ENCODE measurements at regions not wholly inside any gene's neighbourhood (a gene's known extent, or its start where the extent isn't known, plus 50 kb on each side); places are given as distances from the start of the nearest gene placed in this dataset.

GRCh38 chr9:28301281-28301680 lies 728.0 kb upstream of the C9orf72 start:
- TF ChIP-seq CTCF (IDR thresholded peaks at IDR 0.05), result no peak
- no peak for TF ChIP-seq POLR2A (IDR thresholded peaks at IDR 0.05)
- no peak for TF ChIP-seq EP300 (IDR thresholded peaks at IDR 0.05)
- no peak for DNase-seq
- Histone ChIP-seq H3K36me3 (no peaks in the 10 kb centered on the region), H3K27me3 (no peaks in the 10 kb centered on the region), H3K4me3 (no peak overlapping the region), H3K27ac (no peak overlapping the region), H3K9me3 (no peaks in the 10 kb centered on the region), H3K4me1 (ENCODE audit: insufficient read depth) (no peaks in the 10 kb centered on the region)
- intact Hi-C loops (cut with DNase I), result no loop called here

- DNase-seq, result no peak
- intact Hi-C loops (cut with DNase I), result no loop called here
- no peak overlapping the region for H3K27ac ChIP-seq
- H3K4me3 ChIP-seq, result no peak overlapping the region
- no peaks in the 10 kb centered on the region for H3K4me1 ChIP-seq (ENCODE audit: insufficient read depth)
- TF ChIP-seq POLR2A (IDR thresholded peaks at IDR 0.05), result no peak
- no peak for TF ChIP-seq CTCF (IDR thresholded peaks at IDR 0.05)
- no peak for TF ChIP-seq EP300 (IDR thresholded peaks at IDR 0.05)
- no peaks in the 10 kb centered on the region for H3K36me3 ChIP-seq
- no peaks in the 10 kb centered on the region for H3K9me3 ChIP-seq
- WGBS, 3 donors, result 76 to 87% (median 85%) methylated on average over 1 of the region's 1 CpG
- H3K27me3 ChIP-seq, result no peaks in the 10 kb centered on the region
Measured at GRCh38 chr9:28317745-28318144, 744.5 kb upstream of the C9orf72 start.

GRCh38 chr9:28318515-28318914 lies 745.2 kb upstream of the C9orf72 start:
- no peaks in the 10 kb centered on the region for H3K4me1 ChIP-seq (ENCODE audit: insufficient read depth)
- no peak overlapping the region for H3K27ac ChIP-seq
- no peak overlapping the region for H3K4me3 ChIP-seq
- no peaks in the 10 kb centered on the region for H3K9me3 ChIP-seq
- intact Hi-C loops (cut with DNase I), result no loop called here
- 25 to 89% (median 87%) methylated on average over 1 of the region's 1 CpG for WGBS, 3 donors
- TF ChIP-seq EP300 (IDR thresholded peaks at IDR 0.05) (no peak), POLR2A (IDR thresholded peaks at IDR 0.05) (no peak), CTCF (IDR thresholded peaks at IDR 0.05) (no peak)
- no peaks in the 10 kb centered on the region for H3K27me3 ChIP-seq
- no peaks in the 10 kb centered on the region for H3K36me3 ChIP-seq
- no peak for DNase-seq

- WGBS, 3 donors, result 67 to 79% (median 71%) methylated on average over 2 of the region's 2 CpGs
- H3K4me3 ChIP-seq, result no peak overlapping the region
- no peak for DNase-seq
- H3K27me3 ChIP-seq, result no peaks in the 10 kb centered on the region
- TF ChIP-seq CTCF (IDR thresholded peaks at IDR 0.05) (no peak), POLR2A (IDR thresholded peaks at IDR 0.05) (no peak), EP300 (IDR thresholded peaks at IDR 0.05) (no peak)
- H3K9me3 ChIP-seq, result no peaks in the 10 kb centered on the region
- H3K4me1 ChIP-seq (ENCODE audit: insufficient read depth), result no peaks in the 10 kb centered on the region
- no peaks in the 10 kb centered on the region for H3K36me3 ChIP-seq
- no peak overlapping the region for H3K27ac ChIP-seq
- intact Hi-C loops (cut with DNase I), result no loop called here
Measured at GRCh38 chr9:28319981-28320380, 746.7 kb upstream of the C9orf72 start.

- Histone ChIP-seq H3K4me3 (no peak overlapping the region), H3K36me3 (no peaks in the 10 kb centered on the region), H3K27ac (no peak overlapping the region), H3K4me1 (ENCODE audit: insufficient read depth) (no peaks in the 10 kb centered on the region), H3K27me3 (no peaks in the 10 kb centered on the region), H3K9me3 (no peaks in the 10 kb centered on the region)
- TF ChIP-seq CTCF (IDR thresholded peaks at IDR 0.05), result no peak
- TF ChIP-seq POLR2A (IDR thresholded peaks at IDR 0.05), result no peak
- no peak for TF ChIP-seq EP300 (IDR thresholded peaks at IDR 0.05)
- intact Hi-C loops (cut with DNase I), result no loop called here
- no peak for DNase-seq
- WGBS, 3 donors, result 28 to 39% (median 37%) methylated on average over 5 of the region's 5 CpGs
Measured at GRCh38 chr9:28320616-28321015, 747.3 kb upstream of the C9orf72 start.

All from ovary (tissue), 7 donors.